Osteocyte (in vitro differentiated cells): ENCODE measurements at regions not wholly inside any gene's neighbourhood (a gene's known extent, or its start where the extent isn't known, plus 50 kb on each side); places are given as distances from the start of the nearest gene placed in this dataset.

ENCODE experiments used
- DNase-seq: peaks from one replicate; pipeline ENCODE4 v3.0.0; 2021; ENCODE audit warnings: mixed read lengths; ENCODE audit not compliant: unreplicated experiment; ENCODE audit errors: extremely low spot score
- H3K27ac Mint-ChIP-seq: one replicate; pipeline ENCODE4 v1.8.0; 2021; ENCODE audit warnings: mild to moderate bottlenecking, mixed read lengths; ENCODE audit not compliant: unreplicated experiment
- H3K27me3 Mint-ChIP-seq: one replicate; pipeline ENCODE4 v1.8.0; 2021; ENCODE audit warnings: mixed read lengths; ENCODE audit not compliant: unreplicated experiment
- H3K36me3 Mint-ChIP-seq: one replicate; pipeline ENCODE4 v1.8.0; 2021; ENCODE audit warnings: mixed read lengths; ENCODE audit not compliant: unreplicated experiment
- H3K4me1 Mint-ChIP-seq: one replicate; pipeline ENCODE4 v1.8.0; 2021; ENCODE audit warnings: mixed read lengths; ENCODE audit not compliant: unreplicated experiment
- H3K4me3 Mint-ChIP-seq: one replicate; pipeline ENCODE4 v1.8.0; 2021; ENCODE audit warnings: mild to moderate bottlenecking, moderate library complexity, mixed read lengths; ENCODE audit not compliant: unreplicated experiment
- H3K9me3 Mint-ChIP-seq: one replicate; pipeline ENCODE4 v1.8.0; 2021; ENCODE audit warnings: mixed read lengths; ENCODE audit not compliant: unreplicated experiment
- CTCF ChIP-seq: fragments of 200-600 bp; sonication (generic); IDR thresholded peaks from 2 replicates; pipeline ENCODE4 v1.5.0; 2021; ENCODE audit warnings: antibody characterized with exemption, mild to moderate bottlenecking, moderate library complexity

DNA sequence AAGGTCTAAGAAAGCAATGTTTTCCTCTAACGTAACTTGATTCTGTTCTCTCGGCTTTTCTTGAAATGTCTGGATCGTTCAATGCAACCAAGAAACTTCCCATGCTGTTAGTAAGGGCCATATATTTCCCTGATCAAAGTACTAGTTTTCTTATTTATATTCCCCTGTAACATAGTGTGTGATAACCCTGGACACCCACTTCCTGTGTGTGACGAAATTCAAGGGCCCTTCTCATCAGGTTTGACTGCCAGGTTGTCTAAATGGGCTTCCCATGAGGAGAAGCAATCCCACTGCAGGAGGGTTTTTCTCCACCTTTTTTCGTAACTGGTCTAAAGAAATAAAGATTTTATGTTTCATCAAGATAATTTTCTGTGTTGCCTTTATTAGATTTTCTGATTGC is 102.6 kb upstream of the RPS6KA2 start:
- no peak for TF ChIP-seq CTCF
- Mint-ChIP-seq H3K9me3 (no peaks in the 10 kb centered on the region), H3K27ac (no peak overlapping the region), H3K27me3 (no peaks in the 10 kb centered on the region), H3K4me1 (peaks cover 18% of the 10 kb centered on the region), H3K4me3 (no peak overlapping the region), H3K36me3 (no peaks in the 10 kb centered on the region)
- DNase-seq, result no peak

- H3K27ac Mint-ChIP-seq, result no peak overlapping the region
- TF ChIP-seq CTCF, result no peak
- no peaks in the 10 kb centered on the region for H3K9me3 Mint-ChIP-seq
- no peaks in the 10 kb centered on the region for H3K36me3 Mint-ChIP-seq
- no peak overlapping the region for H3K4me3 Mint-ChIP-seq
- peaks cover 23% of the 10 kb centered on the region for H3K4me1 Mint-ChIP-seq
- H3K27me3 Mint-ChIP-seq, result no peaks in the 10 kb centered on the region
- no peak for DNase-seq
Measured at GRCh38 chr6:166728884-166729530, 102.0 kb upstream of the RPS6KA2 start.

DNA sequence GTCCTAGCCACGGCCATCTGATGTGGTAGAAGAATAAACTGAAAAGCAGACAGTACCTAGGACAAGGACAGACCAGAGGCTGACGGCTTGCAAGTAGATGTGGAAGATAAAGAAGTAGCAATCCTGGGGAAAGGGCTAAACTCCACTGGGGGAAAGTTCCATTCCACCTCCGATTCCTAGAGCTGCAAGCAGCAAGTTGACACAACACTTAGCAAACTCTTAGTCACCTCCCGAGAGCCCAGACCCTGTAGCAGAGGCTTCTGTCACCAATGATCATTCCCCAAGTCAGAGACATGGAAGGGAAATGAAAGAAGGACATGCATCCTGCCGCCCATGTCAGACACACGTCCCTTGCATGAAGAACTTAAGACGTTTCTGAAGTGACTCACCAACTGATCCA is 99.2 kb upstream of the RPS6KA2 start:
- Mint-ChIP-seq H3K9me3 (no peaks in the 10 kb centered on the region), H3K27ac (no peak overlapping the region), H3K36me3 (no peaks in the 10 kb centered on the region), H3K4me3 (no peak overlapping the region), H3K27me3 (no peaks in the 10 kb centered on the region), H3K4me1 (peaks cover 23% of the 10 kb centered on the region)
- no peak for TF ChIP-seq CTCF
- no peak for DNase-seq

DNA sequence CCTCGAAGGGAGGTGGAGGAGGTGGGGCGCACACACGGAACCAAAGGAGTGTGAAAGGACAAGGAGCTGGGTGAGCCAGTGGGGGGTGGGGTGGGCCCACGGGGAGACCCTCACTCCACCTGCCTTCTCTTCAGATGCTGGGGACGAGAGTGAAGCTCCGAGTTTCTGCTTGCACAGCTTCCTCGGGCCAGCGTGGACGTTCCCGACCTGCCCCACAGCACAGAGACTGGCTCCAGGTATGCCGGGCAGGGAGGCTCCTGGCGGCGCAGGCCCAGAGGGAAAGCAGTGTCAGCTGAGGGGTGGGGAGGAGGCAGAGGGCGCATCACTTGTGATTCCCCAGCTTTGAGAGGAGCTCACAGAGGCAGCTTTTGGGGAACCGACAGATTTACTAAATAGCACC is 98.5 kb upstream of the RPS6KA2 start:
- H3K27me3 Mint-ChIP-seq, result no peaks in the 10 kb centered on the region
- H3K36me3 Mint-ChIP-seq, result no peaks in the 10 kb centered on the region
- H3K4me3 Mint-ChIP-seq, result no peak overlapping the region
- no peak overlapping the region for H3K27ac Mint-ChIP-seq
- DNase-seq, result no peak
- H3K4me1 Mint-ChIP-seq, result peaks cover 23% of the 10 kb centered on the region
- no peak for TF ChIP-seq CTCF
- no peaks in the 10 kb centered on the region for H3K9me3 Mint-ChIP-seq

DNA sequence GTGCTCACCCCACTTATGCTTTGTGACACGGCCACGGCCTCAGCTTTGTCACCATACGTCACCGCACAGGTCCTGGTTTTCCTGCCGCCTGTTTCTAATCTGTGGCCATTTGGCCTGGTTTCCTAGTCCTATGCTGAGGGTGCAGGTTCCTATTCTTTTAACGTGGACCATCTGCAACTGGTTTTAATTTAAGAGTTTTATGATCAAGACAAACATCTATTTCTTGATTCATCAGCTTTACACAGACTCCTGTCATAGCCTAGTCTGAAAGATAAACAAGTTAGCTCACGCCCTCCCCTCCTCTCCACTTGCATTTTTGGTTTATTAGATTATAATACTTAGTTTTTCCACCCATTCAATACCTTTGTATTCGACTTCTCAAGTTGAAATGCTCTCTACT is 97.5 kb upstream of the RPS6KA2 start:
- H3K27ac Mint-ChIP-seq, result no peak overlapping the region
- H3K9me3 Mint-ChIP-seq, result no peaks in the 10 kb centered on the region
- H3K4me3 Mint-ChIP-seq, result no peak overlapping the region
- no peak for TF ChIP-seq CTCF
- no peaks in the 10 kb centered on the region for H3K36me3 Mint-ChIP-seq
- no peaks in the 10 kb centered on the region for H3K27me3 Mint-ChIP-seq
- no peak for DNase-seq
- peaks cover 20% of the 10 kb centered on the region for H3K4me1 Mint-ChIP-seq
